Middle frontal gyrus (tissue), 1 donor: ENCODE measurements at regions not wholly inside any gene's neighbourhood (a gene's known extent, or its start where the extent isn't known, plus 50 kb on each side); places are given as distances from the start of the nearest gene placed in this dataset.

Experiments used
- DNase-seq: peaks from one replicate; pipeline ENCODE4 v3.0.0-alpha.2; 2015; ENCODE audit warnings: low spot score; ENCODE audit errors: extremely low spot score

GRCh38 chr5:30607301-30607894, 586.1 kb upstream of the CDH6 start:
- DNase-seq, result no peak

- DNase-seq, result no peak
Measured at GRCh38 chr5:30605693-30606268, 587.7 kb upstream of the CDH6 start.

GRCh38 chr5:30604648-30605262, 588.7 kb upstream of the CDH6 start:
- no peak for DNase-seq

GRCh38 chr5:30600892-30601291, 592.6 kb upstream of the CDH6 start:
- no peak for DNase-seq

- DNase-seq, result no peak
Measured at GRCh38 chr5:30596495-30597064, 596.9 kb upstream of the CDH6 start.

GRCh38 chr5:30594331-30594730, 599.2 kb upstream of the CDH6 start:
- DNase-seq, result no peak

GRCh38 chr5:30592833-30593232, 600.7 kb upstream of the CDH6 start:
- DNase-seq, result no peak

GRCh38 chr5:30581198-30581935, 612.1 kb upstream of the CDH6 start:
- no peak for DNase-seq

GRCh38 chr5:30574761-30575160, 618.7 kb upstream of the CDH6 start:
- DNase-seq, result no peak

- DNase-seq, result no peak
Measured at GRCh38 chr5:30572279-30572678, 621.2 kb upstream of the CDH6 start.

GRCh38 chr5:30561771-30562170, 631.7 kb upstream of the CDH6 start:
- no peak for DNase-seq

- DNase-seq, result no peak
Measured at GRCh38 chr5:30551618-30552017, 641.9 kb upstream of the CDH6 start.

- no peak for DNase-seq
Measured at GRCh38 chr5:30548580-30549305, 644.7 kb upstream of the CDH6 start.

GRCh38 chr5:30540150-30540549, 653.3 kb upstream of the CDH6 start:
- DNase-seq, result no peak

GRCh38 chr5:30539004-30539634, 654.4 kb upstream of the CDH6 start:
- no peak for DNase-seq

GRCh38 chr5:30525353-30525752, 668.1 kb upstream of the CDH6 start:
- DNase-seq, result no peak

GRCh38 chr5:30524428-30524827, 669.1 kb upstream of the CDH6 start:
- DNase-seq, result no peak

- DNase-seq, result no peak
Measured at GRCh38 chr5:30523061-30523460, 670.4 kb upstream of the CDH6 start.

- DNase-seq, result no peak
Measured at GRCh38 chr5:30505014-30505886, 688.2 kb upstream of the CDH6 start.

- DNase-seq, result no peak
Measured at GRCh38 chr5:30502277-30502676, 691.2 kb upstream of the CDH6 start.
